PC-3 (cell line): ENCODE measurements at regions not wholly inside any gene's neighbourhood (a gene's known extent, or its start where the extent isn't known, plus 50 kb on each side); places are given as distances from the start of the nearest gene placed in this dataset.

ENCODE experiments used
- ATAC-seq: fragments of 200-7000 bp; cut with Tn5 transposase; 2 replicates; pipeline ENCODE4 v1.9.1; 2020; ENCODE audit warnings: mild to moderate bottlenecking, moderate library complexity
- BruUV-seq: library from RNA; stranded (reverse); fragments of 400-500 nt; replicated peaks from 2 replicates; lab custom pipeline; 2021; lab: Mats Ljungman, UMichigan
- CTCF ChIA-PET: fragments of 300-600 bp; sonication (Branson Sonifier 250); formaldehyde crosslinking; loops from one replicate; lab custom pipeline; 2022; ENCODE audit warnings: antibody characterized with exemption; lab: Charles Lee
- POLR2A ChIA-PET: fragments of 300-600 bp; sonication (Branson Sonifier 250); formaldehyde crosslinking; loops from one replicate; lab custom pipeline; 2022; ENCODE audit warnings: antibody characterized with exemption; ENCODE audit not compliant: unreplicated experiment; lab: Charles Lee
- DNase-seq: peaks from one replicate; pipeline ENCODE4 v3.0.0-alpha.2; 2015
- H2AFZ ChIP-seq: fragments of 300-600 bp; sonication (generic); 2 replicates; pipeline ENCODE4 v1.6.0; 2016; ENCODE audit warnings: antibody characterized with exemption, low read length
- H3F3A ChIP-seq: fragments of 300-600 bp; sonication (generic); one replicate; pipeline ENCODE4 v1.6.0; 2017; ENCODE audit warnings: antibody characterized with exemption, low read length, control low read depth, mild to moderate bottlenecking; ENCODE audit not compliant: unreplicated experiment
- H3K27ac ChIP-seq: fragments of 300-600 bp; sonication (generic); 2 replicates; pipeline ENCODE4 v1.5.1; 2016; ENCODE audit warnings: mild to moderate bottlenecking, low read length
- H3K27me3 ChIP-seq: fragments of 300-600 bp; sonication (generic); 2 replicates; pipeline ENCODE4 v1.6.1; 2016; ENCODE audit warnings: low read length, mixed read lengths
- H3K36me3 ChIP-seq: fragments of 300-600 bp; sonication (generic); 2 replicates; pipeline ENCODE4 v1.6.1; 2016; ENCODE audit warnings: low read depth, mixed run types, low read length, mixed read lengths
- H3K4me1 ChIP-seq: fragments of 300-600 bp; sonication (generic); 2 replicates; pipeline ENCODE4 v1.5.1; 2016; ENCODE audit warnings: low read length; ENCODE audit not compliant: insufficient read depth
- H3K4me2 ChIP-seq: fragments of 300-600 bp; sonication (generic); 2 replicates; pipeline ENCODE4 v1.6.0; 2016; ENCODE audit warnings: low read length
- H3K4me3 ChIP-seq: fragments of 300-600 bp; sonication (generic); 2 replicates; pipeline ENCODE4 v1.5.1; 2016; ENCODE audit warnings: mild to moderate bottlenecking, low read length, mixed read lengths
- H3K79me2 ChIP-seq: fragments of 300-600 bp; sonication (generic); 2 replicates; pipeline ENCODE4 v1.6.1; 2017; ENCODE audit warnings: low read length, mixed read lengths
- H3K9ac ChIP-seq: fragments of 300-600 bp; sonication (generic); 2 replicates; pipeline ENCODE4 v1.6.0; 2016; ENCODE audit warnings: mild to moderate bottlenecking, low read length
- H3K9me2 ChIP-seq: fragments of 300-600 bp; sonication (generic); replicated peaks from 2 replicates; pipeline ENCODE4 v1.6.1; 2016; ENCODE audit warnings: mixed run types, low read length, mixed read lengths
- H3K9me3 ChIP-seq: fragments of 300-600 bp; sonication (generic); 2 replicates; pipeline ENCODE4 v1.6.1; 2016; ENCODE audit warnings: low read length, mixed read lengths
- H4K20me1 ChIP-seq: fragments of 300-600 bp; sonication (generic); 2 replicates; pipeline ENCODE4 v1.6.1; 2016; ENCODE audit warnings: low read length, mixed read lengths
- EZH2 ChIP-seq: fragments of 300-600 bp; sonication (generic); IDR thresholded peaks from one replicate; pipeline ENCODE4 v1.6.1; 2017; ENCODE audit warnings: antibody characterized with exemption, mild to moderate bottlenecking, low read length; ENCODE audit not compliant: unreplicated experiment
- EZH2phosphoT487 ChIP-seq: fragments of 300-600 bp; sonication (generic); IDR thresholded peaks from 2 replicates; pipeline ENCODE4 v1.6.1; 2018; ENCODE audit warnings: mild to moderate bottlenecking, antibody characterized with exemption, low read length, borderline replicate concordance
- intact Hi-C: fragments of 100-400 bp; cut with micrococcal nuclease; formaldehyde crosslinking; loops from 2 replicates; pipeline ENCODE4 v1.9.0; 2023
- TF ChIP-seq, protein P1 (sequence below): fragments of 300-600 bp; sonication (generic); conservative IDR thresholded peaks from 2 replicates; pipeline ENCODE4 v1.5.1; 2017; ENCODE audit warnings: antibody characterized with exemption, low read depth, mild to moderate bottlenecking, low read length

DNA sequence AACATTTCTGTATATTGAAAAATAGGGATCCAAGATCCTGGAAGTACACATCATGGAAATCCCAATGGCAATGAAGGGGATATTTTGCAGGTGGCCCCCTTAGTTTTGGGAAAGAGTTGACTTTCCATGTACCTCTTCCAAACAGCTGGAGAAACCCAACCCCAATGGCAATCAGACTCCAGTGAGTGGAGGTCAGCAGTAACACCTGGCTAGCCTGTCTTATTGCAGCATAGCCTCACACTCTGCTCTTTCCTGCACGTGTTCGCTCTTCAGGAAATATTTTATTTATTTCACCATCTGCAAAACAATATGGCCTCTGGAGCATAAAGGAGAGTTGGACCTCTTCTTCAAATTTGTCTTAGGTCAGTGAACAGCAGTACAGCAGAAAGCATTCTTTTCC, 340.0 kb upstream of the NRP1 start:
- Histone ChIP-seq H3F3A (no peaks in the 10 kb centered on the region), H3K79me2 (no peaks in the 10 kb centered on the region), H4K20me1 (no peaks in the 10 kb centered on the region), H3K36me3 (no peaks in the 10 kb centered on the region), H3K9me3 (no peaks in the 10 kb centered on the region), H3K9ac (no peak overlapping the region), H3K4me3 (no peak overlapping the region), H3K27me3 (no peaks in the 10 kb centered on the region), H3K27ac (no peak overlapping the region), H3K9me2 (0 out of 2 replicates have a peak, but pooled peaks cover 7% of the 10 kb centered on the region), H3K4me2 (no peak overlapping the region), H2AFZ (no peak overlapping the region), H3K4me1 (no peaks in the 10 kb centered on the region)
- intact Hi-C loops: no loop called here
- DNase-seq (no peak), ATAC-seq (no peak)
- ChIA-PET POLR2A (no interaction called here), CTCF (no interaction called here)
- BruUV-seq: no TSS peak
- TF ChIP-seq EZH2phosphoT487: no peak
- TF ChIP-seq, protein P1, sequence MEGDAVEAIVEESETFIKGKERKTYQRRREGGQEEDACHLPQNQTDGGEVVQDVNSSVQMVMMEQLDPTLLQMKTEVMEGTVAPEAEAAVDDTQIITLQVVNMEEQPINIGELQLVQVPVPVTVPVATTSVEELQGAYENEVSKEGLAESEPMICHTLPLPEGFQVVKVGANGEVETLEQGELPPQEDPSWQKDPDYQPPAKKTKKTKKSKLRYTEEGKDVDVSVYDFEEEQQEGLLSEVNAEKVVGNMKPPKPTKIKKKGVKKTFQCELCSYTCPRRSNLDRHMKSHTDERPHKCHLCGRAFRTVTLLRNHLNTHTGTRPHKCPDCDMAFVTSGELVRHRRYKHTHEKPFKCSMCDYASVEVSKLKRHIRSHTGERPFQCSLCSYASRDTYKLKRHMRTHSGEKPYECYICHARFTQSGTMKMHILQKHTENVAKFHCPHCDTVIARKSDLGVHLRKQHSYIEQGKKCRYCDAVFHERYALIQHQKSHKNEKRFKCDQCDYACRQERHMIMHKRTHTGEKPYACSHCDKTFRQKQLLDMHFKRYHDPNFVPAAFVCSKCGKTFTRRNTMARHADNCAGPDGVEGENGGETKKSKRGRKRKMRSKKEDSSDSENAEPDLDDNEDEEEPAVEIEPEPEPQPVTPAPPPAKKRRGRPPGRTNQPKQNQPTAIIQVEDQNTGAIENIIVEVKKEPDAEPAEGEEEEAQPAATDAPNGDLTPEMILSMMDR: no peak
- no peak for TF ChIP-seq EZH2

DNA sequence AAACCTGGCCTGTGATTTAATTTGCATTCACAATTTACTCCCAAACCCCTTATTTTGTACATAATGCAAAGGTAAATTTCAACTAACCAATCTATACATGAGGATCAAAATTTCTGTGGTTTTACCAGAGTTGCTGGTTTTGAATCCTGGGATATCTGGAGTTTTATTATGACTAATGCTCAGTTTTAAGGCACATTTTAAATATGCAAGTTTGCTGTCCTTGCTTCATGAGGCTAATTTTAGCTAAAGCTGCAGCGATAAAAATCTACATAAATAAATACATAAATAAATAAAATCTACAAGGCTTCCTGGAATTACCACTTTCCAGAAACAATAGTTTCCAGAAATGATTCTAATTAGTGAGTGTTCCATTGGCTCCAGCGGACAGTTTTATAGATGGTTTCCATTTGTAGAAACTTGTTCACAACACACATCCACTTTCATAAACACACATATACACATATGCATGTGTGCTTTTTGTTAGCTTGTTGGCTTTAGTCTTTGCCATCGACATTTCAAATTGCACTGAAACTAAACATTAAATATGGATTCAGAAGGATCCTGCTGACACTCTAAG, 339.5 kb upstream of the NRP1 start:
- H3K36me3 ChIP-seq: no peaks in the 10 kb centered on the region
- no peak overlapping the region for H2AFZ ChIP-seq
- no peaks in the 10 kb centered on the region for H4K20me1 ChIP-seq
- no peaks in the 10 kb centered on the region for H3K79me2 ChIP-seq
- H3K27ac ChIP-seq: no peak overlapping the region
- H3K9me3 ChIP-seq: no peaks in the 10 kb centered on the region
- intact Hi-C loops: no loop called here
- POLR2A ChIA-PET: no interaction called here
- no peak overlapping the region for H3K9ac ChIP-seq
- H3K4me2 ChIP-seq: no peak overlapping the region
- CTCF ChIA-PET: no interaction called here
- TF ChIP-seq EZH2 (no peak), EZH2phosphoT487 (no peak)
- TF ChIP-seq, protein P1: no peak
- ATAC-seq (no peak), DNase-seq (no peak)
- BruUV-seq: no TSS peak
- no peaks in the 10 kb centered on the region for H3K4me1 ChIP-seq
- H3K4me3 ChIP-seq: no peak overlapping the region
- H3K27me3 ChIP-seq: no peaks in the 10 kb centered on the region
- 0 out of 2 replicates have a peak, but pooled peaks cover 7% of the 10 kb centered on the region for H3K9me2 ChIP-seq
- no peaks in the 10 kb centered on the region for H3F3A ChIP-seq

DNA sequence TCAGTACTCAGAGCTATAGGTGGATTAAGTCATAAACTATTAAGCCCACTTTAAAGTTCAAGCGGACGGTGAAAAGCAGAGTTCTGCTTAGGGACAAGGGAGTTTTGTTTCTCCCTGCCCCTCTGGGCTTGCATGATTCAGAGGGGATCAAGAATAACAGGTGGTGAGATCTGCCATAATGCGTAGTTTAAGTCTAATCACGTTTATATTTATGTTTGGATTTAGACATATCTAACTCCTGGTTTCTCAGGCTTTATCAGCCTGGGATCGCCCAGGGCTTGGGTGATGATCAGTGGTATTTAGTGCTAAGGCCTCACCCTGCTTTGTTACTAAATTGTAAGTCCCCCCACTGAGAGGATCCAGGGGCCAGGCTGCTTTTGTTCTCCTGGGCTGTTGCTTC, 335.4 kb upstream of the NRP1 start:
- intact Hi-C loops: no loop called here
- no TSS peak for BruUV-seq
- DNase-seq (no peak), ATAC-seq (no peak)
- Histone ChIP-seq H3K9me2 (0 out of 2 replicates have a peak, but pooled peaks cover 4% of the 10 kb centered on the region), H3F3A (no peaks in the 10 kb centered on the region), H3K4me1 (no peaks in the 10 kb centered on the region), H3K36me3 (no peaks in the 10 kb centered on the region), H3K4me3 (no peak overlapping the region), H3K27ac (no peak overlapping the region), H3K4me2 (no peak overlapping the region), H4K20me1 (no peaks in the 10 kb centered on the region), H2AFZ (no peak overlapping the region), H3K79me2 (no peaks in the 10 kb centered on the region), H3K9me3 (no peaks in the 10 kb centered on the region), H3K27me3 (no peaks in the 10 kb centered on the region), H3K9ac (no peak overlapping the region)
- TF ChIP-seq EZH2phosphoT487 (no peak), EZH2 (no peak)
- TF ChIP-seq, protein P1: no peak
- ChIA-PET CTCF (no interaction called here), POLR2A (no interaction called here)
